NCI-H128 (cell line): ENCODE measurements at regions not wholly inside any gene's neighbourhood (a gene's known extent, or its start where the extent isn't known, plus 50 kb on each side); places are given as distances from the start of the nearest gene placed in this dataset.

Source experiments
- DNase-seq: peaks from one replicate; lab custom pipeline; 2025; ENCODE audit not compliant: unreplicated experiment; lab: John Stamatoyannopoulos, UW

GRCh38 chr20:58092353-58092752, 136.1 kb downstream of the ANKRD60 start:
- no peak for DNase-seq

DNA sequence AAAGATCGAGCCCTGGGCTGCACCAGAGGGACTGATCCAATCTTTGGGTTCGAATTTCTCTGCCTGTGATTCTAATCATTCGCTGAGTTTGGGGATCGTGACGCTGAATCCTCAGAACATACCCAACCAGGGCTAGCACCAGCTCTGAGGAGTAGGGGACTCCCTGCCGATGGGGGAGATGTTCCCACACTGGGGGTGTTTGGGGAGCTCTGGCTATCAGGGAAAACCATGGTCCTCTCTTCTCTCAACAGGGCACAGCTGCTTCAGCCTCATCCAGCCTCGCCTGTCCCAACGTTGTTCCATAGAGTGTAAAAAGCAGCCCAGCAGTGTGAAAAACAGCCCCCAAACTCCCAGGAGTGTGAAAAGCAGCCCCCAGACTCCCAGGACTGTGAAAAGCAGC, 136.6 kb downstream of the ANKRD60 start:
- DNase-seq: no peak

DNA sequence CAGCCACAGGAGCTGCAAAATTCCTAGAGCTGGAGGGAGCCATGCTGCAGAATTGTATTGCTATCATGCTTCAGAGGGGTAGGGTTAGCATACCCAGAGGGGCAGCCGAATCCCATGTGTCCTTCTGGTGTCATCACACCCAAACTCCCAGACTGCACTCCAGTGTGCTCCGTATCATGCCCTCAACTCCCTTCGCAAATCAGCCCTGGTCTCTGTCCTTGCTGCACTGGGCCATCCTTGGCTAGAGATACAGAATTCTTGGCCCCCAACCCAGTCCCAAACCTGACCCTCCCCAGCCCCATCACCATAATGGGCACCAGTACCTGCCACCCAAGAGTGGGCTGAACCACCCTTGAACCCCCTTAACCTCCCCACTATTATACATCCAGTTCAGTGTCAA, 138.3 kb downstream of the ANKRD60 start:
- no peak for DNase-seq

DNA sequence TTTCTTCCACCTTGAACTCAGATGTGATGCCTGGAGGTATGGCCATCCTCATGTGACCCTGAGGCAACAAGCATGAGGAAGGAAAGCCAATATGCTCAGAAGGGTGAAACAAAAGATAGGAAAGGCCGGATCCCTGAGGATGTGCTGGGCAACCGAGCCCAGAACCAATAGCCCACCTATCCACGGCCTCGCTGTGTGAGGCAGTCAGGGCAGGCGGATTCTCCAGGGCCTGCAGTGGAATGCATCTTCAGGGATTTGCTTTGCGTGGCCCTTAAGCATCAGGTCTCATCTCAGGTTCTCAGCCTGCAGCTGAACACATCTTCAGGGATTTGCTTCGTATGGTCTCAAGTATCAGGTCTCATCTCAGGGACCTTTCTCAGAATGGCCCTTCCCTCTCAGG, 139.8 kb downstream of the ANKRD60 start:
- no peak for DNase-seq

GRCh38 chr20:58088105-58088504, 140.3 kb downstream of the ANKRD60 start:
- DNase-seq: no peak

- no peak for DNase-seq
These were observed 140.9 kb downstream of the ANKRD60 start for GRCh38 chr20:58087562-58087858.

DNA sequence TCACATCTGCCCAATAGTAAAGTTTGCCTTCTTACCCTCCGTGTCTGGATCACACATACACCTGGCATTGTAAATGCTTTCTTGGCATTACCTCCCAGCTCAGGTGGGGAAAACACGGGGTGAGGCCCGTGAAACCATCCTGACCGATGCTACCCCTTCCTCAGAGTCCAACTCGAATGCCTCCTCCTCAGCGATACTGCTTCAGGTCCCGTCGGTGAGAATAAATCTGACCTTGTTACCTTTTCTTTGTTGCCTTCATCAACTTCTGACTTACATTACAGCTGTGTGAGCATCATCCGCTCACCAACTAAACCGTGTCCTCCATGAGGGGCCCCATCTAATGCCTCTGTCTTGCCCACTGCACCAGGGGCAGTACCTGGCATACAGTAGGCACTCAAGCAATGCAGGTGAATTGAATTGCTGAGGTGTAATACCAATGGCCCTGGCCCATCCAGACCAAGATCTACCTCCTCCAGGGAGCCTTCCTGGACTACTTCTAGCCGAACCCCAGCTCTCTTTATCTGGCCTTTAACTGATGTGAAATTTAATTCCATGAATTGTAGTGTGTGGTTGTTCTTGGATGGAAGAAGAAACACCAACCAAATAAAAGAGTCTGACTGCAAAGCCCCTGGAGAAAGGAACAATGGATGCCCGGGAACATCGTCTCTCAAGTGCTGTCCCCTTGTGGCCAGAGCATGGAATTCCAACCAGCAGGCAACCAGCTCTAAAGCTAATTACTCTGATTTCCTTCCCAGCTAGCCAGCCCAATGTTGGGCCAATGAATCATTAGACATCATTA, 141.5 kb downstream of the ANKRD60 start:
- no peak for DNase-seq

DNA sequence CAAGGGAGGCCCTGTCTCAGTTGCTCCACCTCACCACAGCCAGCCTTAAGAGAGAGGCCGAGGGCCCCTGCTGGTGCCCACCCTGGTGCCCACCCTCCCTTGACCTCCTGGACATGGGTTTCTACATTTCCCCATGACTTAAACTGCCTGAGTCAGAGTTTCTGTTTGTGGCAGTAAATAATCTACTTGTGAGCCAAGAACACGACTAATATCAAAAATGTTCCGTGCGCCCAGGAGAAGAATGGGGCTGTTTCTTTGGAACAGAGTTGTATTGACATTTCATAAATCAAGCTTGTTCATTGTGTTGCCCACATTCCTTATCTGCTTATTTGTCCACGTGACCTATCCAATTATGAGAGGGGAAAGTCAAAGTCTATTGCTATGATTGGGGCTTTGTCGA, 143.5 kb downstream of the ANKRD60 start:
- no peak for DNase-seq

GRCh38 chr20:58084566-58084965, 143.9 kb downstream of the ANKRD60 start:
- no peak for DNase-seq

DNA sequence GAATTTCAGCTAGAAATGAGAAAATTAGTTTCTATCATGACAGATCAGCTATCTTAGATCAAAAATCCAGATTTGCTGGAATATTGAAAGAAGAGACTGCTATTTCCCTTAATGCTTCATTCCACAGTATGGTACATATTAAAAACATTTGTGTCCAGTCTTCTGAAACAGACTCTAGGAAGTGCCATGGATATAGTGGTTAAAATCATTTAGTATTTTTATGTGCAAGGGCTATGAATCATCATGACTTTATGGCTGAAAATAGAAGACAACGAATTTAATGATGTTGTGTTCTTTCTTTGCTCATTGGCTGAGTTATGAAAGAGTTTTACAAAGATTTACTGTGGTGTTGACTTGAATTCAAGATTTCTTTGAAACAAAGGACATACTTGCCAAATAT, 146.6 kb downstream of the ANKRD60 start:
- no peak for DNase-seq

DNA sequence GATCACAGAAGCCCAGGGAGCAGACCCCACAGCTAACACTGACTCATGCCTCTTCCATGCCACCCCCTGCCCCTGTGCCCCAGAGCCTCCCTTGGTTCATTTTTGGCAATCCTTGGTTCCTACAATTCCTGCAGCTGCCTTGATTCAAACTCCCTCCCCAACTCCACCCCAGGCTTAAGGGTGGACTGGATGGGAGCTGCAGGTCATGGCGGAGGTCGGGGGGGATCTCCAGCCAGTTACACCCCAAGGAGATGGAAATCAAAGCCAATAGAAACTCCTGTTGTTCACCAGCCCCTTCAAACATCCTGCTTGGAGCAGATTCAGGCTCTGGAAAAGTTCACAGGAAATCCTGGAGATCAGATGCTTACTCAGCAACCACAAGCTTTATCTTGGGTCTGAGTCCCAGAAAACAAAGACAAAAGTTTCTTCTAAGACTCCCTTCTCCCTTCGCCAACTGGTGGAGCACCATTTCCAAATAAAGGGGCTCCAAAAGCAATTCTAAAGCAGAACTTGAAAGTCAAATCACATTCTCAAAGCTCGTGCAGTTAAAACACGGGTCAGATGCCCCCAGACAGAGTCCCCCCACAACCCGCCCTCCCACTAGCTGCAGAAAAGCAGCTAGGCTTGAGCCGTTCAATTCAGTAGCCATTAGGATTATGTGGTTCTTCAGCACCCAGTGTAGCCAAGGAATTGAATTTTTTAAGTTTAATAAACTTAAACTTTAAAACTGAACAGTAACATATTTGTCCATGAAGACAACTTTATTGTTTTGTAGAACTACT, 149.5 kb downstream of the ANKRD60 start:
- no peak for DNase-seq

DNA sequence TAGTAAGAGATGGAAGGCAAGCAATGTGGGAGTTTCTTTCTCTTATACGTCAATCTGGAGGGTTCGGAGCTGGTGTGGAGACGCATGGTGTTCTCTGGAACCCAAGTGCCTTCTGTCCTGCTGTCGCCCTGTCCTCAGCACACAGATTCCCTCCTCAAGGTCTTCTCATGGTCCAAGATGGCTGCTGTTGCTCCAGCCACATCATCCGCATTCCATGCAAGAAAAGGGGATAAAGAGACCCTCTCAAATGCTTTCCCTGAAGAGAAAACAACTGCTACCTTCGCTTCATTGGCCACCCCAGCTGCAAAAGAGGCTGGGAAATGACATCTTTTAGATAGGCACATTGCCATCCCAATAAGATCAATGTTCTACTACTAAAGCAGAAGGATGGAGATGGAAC, 151.2 kb downstream of the ANKRD60 start:
- no peak for DNase-seq

DNA sequence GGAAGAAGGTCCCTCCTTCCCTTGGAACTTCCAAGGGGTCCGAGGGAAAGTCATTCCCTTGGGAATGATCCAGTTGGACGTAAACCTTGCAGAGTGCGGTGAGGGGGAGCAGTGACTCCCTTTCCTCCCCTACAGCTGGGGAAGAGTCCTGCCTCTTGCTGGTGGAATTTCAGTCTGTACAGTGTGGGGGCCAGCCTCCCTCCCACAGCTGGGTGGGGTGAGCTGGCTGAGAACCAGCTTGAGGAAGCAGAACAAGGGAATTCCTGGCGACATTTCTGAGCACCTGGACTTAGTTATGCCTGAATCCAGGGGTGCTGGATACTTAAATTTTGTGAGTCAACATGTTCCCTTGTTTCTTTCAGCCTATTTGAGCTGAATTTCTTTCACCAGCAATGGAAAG, 152.0 kb downstream of the ANKRD60 start:
- no peak for DNase-seq

DNA sequence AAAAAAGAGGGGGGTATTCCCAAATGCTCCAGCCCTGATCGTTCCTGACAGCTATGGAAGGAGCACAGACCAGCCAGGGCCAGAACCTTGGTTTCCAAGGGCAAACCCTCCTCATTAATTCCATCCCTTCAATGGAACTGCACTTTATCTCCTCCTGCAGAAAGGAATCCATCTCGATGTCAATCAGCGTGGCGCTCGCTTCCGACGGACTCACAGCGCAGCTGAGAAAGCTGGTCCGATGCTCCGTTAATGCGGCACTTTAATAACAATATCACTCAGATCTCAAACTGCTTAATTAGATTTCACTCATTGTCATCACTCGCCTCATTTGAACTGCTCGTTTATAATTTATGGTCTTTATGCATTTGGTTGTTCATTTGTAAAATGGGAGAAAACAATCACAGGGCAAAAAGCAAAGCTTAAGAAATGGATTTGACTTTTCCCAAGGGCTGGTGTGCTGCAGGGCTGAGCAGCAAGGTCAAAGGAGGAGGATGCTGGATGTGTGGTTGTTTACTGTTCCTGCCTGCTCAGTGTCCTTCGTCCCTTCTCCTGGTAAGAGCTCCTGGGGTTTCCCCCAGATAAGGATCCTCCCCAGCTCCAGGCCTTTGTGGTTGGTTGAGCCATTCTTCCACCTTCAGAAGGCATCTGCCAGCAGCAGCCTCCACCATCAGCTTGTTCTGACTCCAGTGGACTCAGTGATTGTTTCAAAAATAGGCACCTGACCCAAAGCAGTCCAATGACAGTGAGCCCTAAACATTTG, 152.7 kb downstream of the ANKRD60 start:
- DNase-seq: no peak

DNA sequence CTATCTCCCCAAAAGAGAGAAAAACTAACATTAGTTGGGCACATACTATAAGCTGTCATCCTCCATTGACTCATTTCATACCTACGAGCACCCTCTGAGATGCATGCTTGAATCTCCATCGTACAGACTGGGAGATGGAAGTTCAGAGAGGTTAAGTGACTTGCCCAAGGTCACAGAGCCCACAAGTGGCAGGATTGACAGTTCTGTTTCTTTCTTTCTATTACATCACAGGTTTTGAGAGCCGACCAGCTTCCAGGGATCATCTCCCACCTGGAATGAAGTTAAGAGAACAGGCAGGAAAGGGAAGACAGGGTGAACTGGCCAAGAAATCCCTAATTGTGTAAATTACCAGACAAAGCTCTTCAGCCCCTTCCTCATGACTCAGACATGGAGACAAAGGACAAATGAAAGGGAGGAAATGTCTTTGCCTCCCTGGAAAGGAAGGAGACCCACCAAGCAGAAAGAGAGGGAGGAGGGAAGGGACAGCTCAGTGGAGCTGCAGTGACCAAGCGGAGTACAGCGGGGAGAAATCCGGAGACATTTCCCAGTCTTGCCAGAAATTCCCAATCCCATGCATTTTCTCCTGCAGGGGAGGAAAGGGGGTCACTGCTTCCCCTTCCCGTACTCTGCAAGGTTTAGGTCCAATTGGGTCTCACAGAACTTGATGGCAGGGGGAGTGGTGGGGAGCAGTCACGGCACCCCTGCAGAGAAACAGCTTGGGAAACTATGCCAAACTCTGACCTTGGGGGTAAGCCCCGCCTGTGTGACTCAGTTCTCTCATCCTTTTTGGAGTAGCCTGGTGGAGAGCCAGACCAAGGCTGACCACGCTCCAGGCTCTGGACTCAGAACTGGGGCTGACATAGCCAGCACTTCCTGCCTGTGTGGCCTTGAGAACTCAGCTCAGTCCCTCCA, 154.3 kb downstream of the ANKRD60 start:
- no peak for DNase-seq

GRCh38 chr20:58072695-58073671, 155.5 kb downstream of the ANKRD60 start:
- DNase-seq: no peak

DNA sequence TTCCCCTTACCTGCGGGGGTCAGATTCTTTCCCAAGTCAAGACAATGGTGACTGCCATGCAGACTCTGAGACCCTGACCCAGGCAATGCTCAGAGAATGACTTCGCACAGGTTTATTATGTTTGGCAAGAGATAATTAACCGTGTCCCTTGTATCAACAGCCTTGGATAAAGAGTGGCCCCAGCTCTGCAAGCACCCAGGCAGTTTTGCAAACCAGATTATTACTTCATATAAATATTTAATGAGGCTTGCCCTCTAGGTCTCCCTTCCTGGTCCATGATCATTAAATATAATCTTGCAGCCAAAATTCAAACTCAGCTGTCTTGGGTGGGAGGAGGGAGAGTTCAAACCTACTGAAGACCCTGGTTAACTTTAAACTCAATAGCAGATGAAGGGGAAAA, 156.5 kb downstream of the ANKRD60 start:
- DNase-seq: no peak

DNA sequence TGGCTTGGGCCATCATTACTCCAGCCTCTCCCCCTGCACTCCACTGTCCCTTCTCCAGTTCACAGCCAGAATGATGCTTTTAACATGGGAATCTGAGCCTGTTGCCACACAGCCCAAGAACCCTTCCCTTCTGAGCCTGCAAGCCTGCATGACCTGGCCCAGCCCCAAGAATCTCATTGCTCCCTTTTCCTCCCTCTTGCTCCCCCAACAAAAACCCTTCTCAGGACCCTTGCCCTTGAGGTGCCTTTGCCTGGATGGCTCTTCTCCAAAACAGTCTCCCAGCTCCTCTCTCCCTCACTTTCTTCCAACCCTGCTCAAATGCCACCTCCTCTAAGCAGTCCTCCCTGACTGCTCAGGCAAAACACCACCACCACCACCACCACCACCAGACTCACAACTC, 157.2 kb downstream of the ANKRD60 start:
- DNase-seq: no peak

DNA sequence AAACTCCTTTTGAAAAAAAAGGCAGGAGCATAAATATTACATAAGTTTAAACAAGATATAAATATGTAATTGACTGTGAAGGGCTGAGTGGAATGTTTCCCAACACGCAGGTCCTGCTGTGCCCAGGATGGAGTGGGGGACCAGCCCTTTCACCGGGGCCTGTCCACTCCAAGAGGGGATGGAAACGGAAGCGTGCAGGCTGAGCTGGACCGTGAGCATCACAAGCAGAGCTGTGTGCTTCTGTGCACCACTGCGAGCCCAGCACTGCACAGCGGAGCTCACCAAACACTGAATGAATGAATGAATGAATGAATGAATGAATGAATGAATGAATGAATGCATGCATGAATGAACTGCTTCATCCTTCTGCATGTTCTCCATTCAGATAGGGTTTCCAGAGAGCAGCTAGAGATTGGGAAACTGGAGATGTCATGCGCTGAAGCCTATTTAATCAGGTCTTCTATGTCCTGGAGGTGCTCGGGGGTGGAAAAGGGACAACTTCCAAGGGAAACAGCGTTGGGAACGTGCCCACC, 157.7 kb downstream of the ANKRD60 start:
- DNase-seq: no peak
